ENCODE measurements at regions not wholly inside any gene's neighbourhood (a gene's known extent, or its start where the extent isn't known, plus 50 kb on each side); places are given as distances from the start of the nearest gene placed in this dataset.

GRCh38 chr1:198948895-198949659 is 310.2 kb downstream of the PTPRC start:
- Histone ChIP-seq H2AFZ (ENCODE audit: low read depth, low read length) (no peak overlapping the region), H3K36me3 (ENCODE audit: insufficient read depth, low read length) (no peaks in the 10 kb centered on the region), H3K9ac (ENCODE audit: low read length) (no peak overlapping the region), H3F3A (ENCODE audit: insufficient read depth, low read length, poor library complexity, severe bottlenecking) (peaks cover 4% of the 10 kb centered on the region), H3K4me3 (ENCODE audit: low read length) (no peak overlapping the region), H4K20me1 (ENCODE audit: insufficient read depth) (no peaks in the 10 kb centered on the region), H3K27ac (ENCODE audit: low read length) (no peak overlapping the region), H3K27me3 (ENCODE audit: insufficient read depth, low read depth, low read length) (no peaks in the 10 kb centered on the region), H3K9me3 (ENCODE audit: low read length) (no peaks in the 10 kb centered on the region), H3K4me2 (ENCODE audit: low read length) (no peak overlapping the region), H3K9me2 (ENCODE audit: insufficient read depth, low read length) (no peaks in the 10 kb centered on the region), H3K79me2 (replicated peaks; ENCODE audit: insufficient read depth, low read length) (no peaks in the 10 kb centered on the region)
- TF ChIP-seq MXI1 (conservative IDR thresholded peaks at IDR 0.05; ENCODE audit: poor library complexity, severe bottlenecking) (no peak), TAF1 (IDR thresholded peaks at IDR 0.05; ENCODE audit: low read depth) (no peak), SMC3 (conservative IDR thresholded peaks at IDR 0.05; ENCODE audit: poor library complexity) (no peak), RAD21 (conservative IDR thresholded peaks at IDR 0.05) (no peak), CTCF (IDR thresholded peaks at IDR 0.05; ENCODE audit: poor library complexity, severe bottlenecking) (no peak), REST (IDR thresholded peaks at IDR 0.05; ENCODE audit: borderline replicate concordance) (no peak)

GRCh38 chr1:198950036-198950435 is 311.2 kb downstream of the PTPRC start:
- Histone ChIP-seq H2AFZ (ENCODE audit: low read depth, low read length) (no peak overlapping the region), H3K4me3 (ENCODE audit: low read length) (no peak overlapping the region), H3K27ac (ENCODE audit: low read length) (no peak overlapping the region), H3K79me2 (replicated peaks; ENCODE audit: insufficient read depth, low read length) (no peaks in the 10 kb centered on the region), H3K9me3 (ENCODE audit: low read length) (no peaks in the 10 kb centered on the region), H4K20me1 (ENCODE audit: insufficient read depth) (no peaks in the 10 kb centered on the region), H3K36me3 (ENCODE audit: insufficient read depth, low read length) (no peaks in the 10 kb centered on the region), H3K27me3 (ENCODE audit: insufficient read depth, low read depth, low read length) (no peaks in the 10 kb centered on the region), H3K9ac (ENCODE audit: low read length) (no peak overlapping the region), H3F3A (ENCODE audit: insufficient read depth, low read length, poor library complexity, severe bottlenecking) (no peaks in the 10 kb centered on the region), H3K4me2 (ENCODE audit: low read length) (no peak overlapping the region), H3K9me2 (ENCODE audit: insufficient read depth, low read length) (no peaks in the 10 kb centered on the region)
- no peak for TF ChIP-seq RAD21 (conservative IDR thresholded peaks at IDR 0.05)
- TF ChIP-seq EZH2 (IDR thresholded peaks at IDR 0.05; ENCODE audit: borderline replicate concordance, insufficient read depth, low read length, poor library complexity, severe bottlenecking) = no peak
- no peak for TF ChIP-seq SMC3 (conservative IDR thresholded peaks at IDR 0.05; ENCODE audit: poor library complexity)
- TF ChIP-seq CTCF (IDR thresholded peaks at IDR 0.05; ENCODE audit: poor library complexity, severe bottlenecking) = no peak
- no peak for TF ChIP-seq POLR2AphosphoS5 (IDR thresholded peaks at IDR 0.05)
- TF ChIP-seq REST (IDR thresholded peaks at IDR 0.05; ENCODE audit: borderline replicate concordance) = no peak
- no peak for TF ChIP-seq MXI1 (conservative IDR thresholded peaks at IDR 0.05; ENCODE audit: poor library complexity, severe bottlenecking)
- TF ChIP-seq EP300 (conservative IDR thresholded peaks at IDR 0.05; ENCODE audit: poor library complexity, severe bottlenecking) = no peak
- no peak for TF ChIP-seq TAF1 (IDR thresholded peaks at IDR 0.05; ENCODE audit: low read depth)

Measured in neural cell (in vitro differentiated cells).